Calu3 (cell line): ENCODE measurements at regions not wholly inside any gene's neighbourhood (a gene's known extent, or its start where the extent isn't known, plus 50 kb on each side); places are given as distances from the start of the nearest gene placed in this dataset.

Experiments used
- BruUV-seq: library from RNA; stranded (reverse); fragments of 400-500 nt; replicated peaks from 2 replicates; lab custom pipeline; 2021; lab: Mats Ljungman, UMichigan
- CTCF ChIA-PET: fragments of 300-600 bp; sonication (Branson Sonifier 250); formaldehyde crosslinking; loops from one replicate; lab custom pipeline; 2022; ENCODE audit warnings: antibody characterized with exemption; lab: Charles Lee
- DNase-seq: peaks from one replicate; pipeline ENCODE4 v3.0.0; 2022
- H3K27ac Mint-ChIP-seq: one replicate; pipeline ENCODE4 v1.8.0; 2022; ENCODE audit warnings: mixed read lengths; ENCODE audit not compliant: unreplicated experiment
- H3K27me3 Mint-ChIP-seq: one replicate; pipeline ENCODE4 v1.8.0; 2022; ENCODE audit warnings: mixed read lengths; ENCODE audit not compliant: unreplicated experiment
- H3K36me3 Mint-ChIP-seq: one replicate; pipeline ENCODE4 v1.8.0; 2022; ENCODE audit warnings: mild to moderate bottlenecking, moderate library complexity, mixed read lengths; ENCODE audit not compliant: insufficient read depth, unreplicated experiment
- H3K4me1 Mint-ChIP-seq: one replicate; pipeline ENCODE4 v1.8.0; 2022; ENCODE audit warnings: mild to moderate bottlenecking, low read depth, mixed read lengths; ENCODE audit not compliant: unreplicated experiment
- H3K4me3 Mint-ChIP-seq: one replicate; pipeline ENCODE4 v1.8.0; 2022; ENCODE audit warnings: mild to moderate bottlenecking, low read depth, moderate library complexity, mixed read lengths; ENCODE audit not compliant: unreplicated experiment
- H3K9me3 Mint-ChIP-seq: one replicate; pipeline ENCODE4 v1.8.0; 2022; ENCODE audit warnings: low read depth, mixed read lengths; ENCODE audit not compliant: unreplicated experiment
- CTCF ChIP-seq: fragments of 200-600 bp; IDR thresholded peaks from one replicate; pipeline ENCODE4 v1.8.0; 2022; ENCODE audit warnings: antibody characterized with exemption; ENCODE audit not compliant: unreplicated experiment
- intact Hi-C: fragments of 100-400 bp; cut with micrococcal nuclease; formaldehyde crosslinking; loops from one replicate; pipeline ENCODE4 v1.10.0; 2022; ENCODE audit not compliant: unreplicated experiment

DNA sequence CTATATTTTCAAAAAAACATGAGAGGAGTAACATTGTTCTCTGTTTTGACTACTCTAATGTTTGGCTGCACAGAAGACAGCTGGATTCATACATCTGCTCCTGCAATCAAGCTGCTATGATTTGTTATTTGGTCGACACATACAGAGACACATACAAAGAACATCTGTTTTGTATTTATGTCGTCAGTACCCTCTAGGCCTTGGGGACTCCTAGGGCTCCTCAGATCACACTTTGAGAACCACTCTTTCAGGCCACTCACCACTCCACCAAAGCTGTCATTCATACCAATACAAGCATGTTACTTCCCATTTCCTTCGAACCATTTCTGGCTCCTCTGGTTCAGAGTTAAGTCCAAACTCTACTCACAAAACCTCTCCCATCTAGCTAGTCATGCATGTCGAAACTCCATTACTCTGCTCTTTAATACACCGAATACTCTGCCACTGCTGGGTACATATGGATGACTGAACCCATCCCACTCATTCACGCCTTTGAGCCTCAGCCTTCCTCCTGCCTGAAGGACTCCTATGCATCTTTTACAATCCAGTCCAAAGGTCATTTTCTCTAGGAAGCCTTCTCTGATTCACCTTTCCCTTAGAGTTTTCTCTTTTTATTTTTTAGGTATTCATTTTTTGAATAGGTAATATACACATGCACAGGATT lies 102.9 kb upstream of the ARHGEF3 start:
- Mint-ChIP-seq H3K27me3 (no peaks in the 10 kb centered on the region), H3K4me3 (no peak overlapping the region), H3K27ac (no peak overlapping the region), H3K36me3 (no peaks in the 10 kb centered on the region), H3K4me1 (peaks cover 12% of the 10 kb centered on the region), H3K9me3 (no peaks in the 10 kb centered on the region)
- no peak for TF ChIP-seq CTCF
- intact Hi-C loops, result no loop called here
- no peak for DNase-seq
- CTCF ChIA-PET, result no interaction called here
- no TSS peak for BruUV-seq

- Mint-ChIP-seq H3K36me3 (no peaks in the 10 kb centered on the region), H3K4me3 (no peak overlapping the region), H3K27me3 (no peaks in the 10 kb centered on the region), H3K4me1 (peaks cover 12% of the 10 kb centered on the region), H3K9me3 (no peaks in the 10 kb centered on the region), H3K27ac (no peak overlapping the region)
- CTCF ChIA-PET, result no interaction called here
- no peak for TF ChIP-seq CTCF
- intact Hi-C loops, result no loop called here
- DNase-seq, result no peak
- BruUV-seq, result no TSS peak
These were observed 101.6 kb upstream of the ARHGEF3 start for GRCh38 chr3:56903231-56903782.

DNA sequence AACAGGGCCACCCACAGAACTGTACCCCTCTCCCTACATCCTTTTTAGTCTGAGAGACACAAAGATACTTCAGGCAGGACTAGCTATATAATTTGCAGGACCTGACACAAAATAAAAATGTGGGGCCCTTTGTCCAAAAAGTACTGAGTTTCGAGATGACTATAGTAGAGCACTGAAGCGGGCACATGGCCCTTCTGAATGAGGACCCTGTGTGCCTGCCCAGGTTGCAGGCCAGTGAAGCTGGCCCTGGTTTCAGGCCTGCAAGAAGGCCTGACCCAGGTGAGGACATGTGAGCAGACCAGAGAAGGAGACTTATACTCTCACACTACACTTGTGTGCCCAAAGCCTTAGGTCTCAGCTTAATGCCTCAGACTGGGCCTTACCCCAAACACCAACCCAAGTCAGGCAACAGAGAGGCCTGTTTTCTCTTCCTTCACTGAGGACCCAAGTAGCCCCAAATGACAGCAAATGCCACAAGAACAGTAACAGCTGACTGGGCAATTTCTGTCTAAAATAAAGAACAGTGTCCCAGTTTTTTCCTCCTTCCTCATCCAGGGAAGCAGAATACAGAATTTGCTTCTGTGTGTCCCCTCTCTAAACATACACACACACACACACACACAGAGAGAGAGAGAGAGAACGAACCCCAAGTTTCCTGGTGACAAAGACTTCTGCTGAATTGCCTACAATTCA lies 100.9 kb upstream of the ARHGEF3 start:
- Mint-ChIP-seq H3K4me3 (no peak overlapping the region), H3K27me3 (no peaks in the 10 kb centered on the region), H3K4me1 (peaks cover 12% of the 10 kb centered on the region), H3K36me3 (no peaks in the 10 kb centered on the region), H3K9me3 (no peaks in the 10 kb centered on the region), H3K27ac (no peak overlapping the region)
- no peak for DNase-seq
- CTCF ChIA-PET, result no interaction called here
- intact Hi-C loops, result no loop called here
- no TSS peak for BruUV-seq
- no peak for TF ChIP-seq CTCF

- BruUV-seq, result no TSS peak
- Mint-ChIP-seq H3K9me3 (no peaks in the 10 kb centered on the region), H3K4me1 (peaks cover 12% of the 10 kb centered on the region), H3K36me3 (no peaks in the 10 kb centered on the region), H3K27ac (no peak overlapping the region), H3K27me3 (no peaks in the 10 kb centered on the region), H3K4me3 (no peak overlapping the region)
- intact Hi-C loops, result no loop called here
- no peak for DNase-seq
- TF ChIP-seq CTCF, result no peak
- CTCF ChIA-PET, result no interaction called here
These were observed 99.1 kb upstream of the ARHGEF3 start for GRCh38 chr3:56900801-56901200.
